H1 (cell line): ENCODE measurements at regions not wholly inside any gene's neighbourhood (a gene's known extent, or its start where the extent isn't known, plus 50 kb on each side); places are given as distances from the start of the nearest gene placed in this dataset.

Experiments used
- CTCF ChIA-PET: fragments of 300-600 bp; sonication (Branson Sonifier 250); formaldehyde crosslinking; loops from one replicate; lab custom pipeline; 2021; ENCODE audit not compliant: partially characterized antibody; lab: Charles Lee
- POLR2A ChIA-PET: fragments of 300-600 bp; sonication (Branson Sonifier 250); formaldehyde crosslinking; loops from one replicate; lab custom pipeline; 2021; ENCODE audit warnings: inconsistent platforms; ENCODE audit not compliant: partially characterized antibody; lab: Charles Lee
- DNase-seq, 2 experiments: peaks; one replicate each; pipeline versions ENCODE4 v3.0.0 to v3.0.0-alpha.2; 2010 to 2022; ENCODE audit warnings: low spot score in 2 of 2, low read depth in 1 of 2, mixed read lengths in 1 of 2
- FAIRE-seq: peaks from 2 replicates; lab custom pipeline; 2011; peaks lifted over from hg19 to GRCh38; lab: Jason Lieb, UNC
- H2AFZ ChIP-seq: 2 replicates; pipeline ENCODE4 v1.8.1; 2012; ENCODE audit warnings: low read length, inconsistent platforms
- H2AK5ac ChIP-seq: 2 replicates; pipeline ENCODE4 v1.6.1; 2013; ENCODE audit warnings: low read depth, low read length
- H2BK120ac ChIP-seq: replicated peaks from 2 replicates; pipeline ENCODE3; 2013; ENCODE audit warnings: low read depth, low read length, inconsistent platforms
- H2BK12ac ChIP-seq: 2 replicates; pipeline ENCODE4 v1.6.1; 2013; ENCODE audit warnings: low read depth, low read length
- H2BK15ac ChIP-seq: 2 replicates; pipeline ENCODE4 v1.6.1; 2013; ENCODE audit warnings: low read length
- H2BK20ac ChIP-seq: 2 replicates; pipeline ENCODE4 v1.6.1; 2013; ENCODE audit warnings: low read length
- H2BK5ac ChIP-seq: 2 replicates; pipeline ENCODE4 v1.6.1; 2013; ENCODE audit warnings: low read depth, low read length
- H3K14ac ChIP-seq: 2 replicates; pipeline ENCODE4 v1.6.1; 2013; ENCODE audit warnings: inconsistent platforms; ENCODE audit not compliant: insufficient read length
- H3K18ac ChIP-seq: 2 replicates; pipeline ENCODE4 v1.6.1; 2013; ENCODE audit warnings: low read length; ENCODE audit errors: extremely low read depth
- H3K23ac ChIP-seq: 2 replicates; pipeline ENCODE4 v1.6.1; 2013; ENCODE audit warnings: inconsistent platforms; ENCODE audit not compliant: insufficient read length
- H3K23me2 ChIP-seq: 2 replicates; pipeline ENCODE4 v1.6.1; 2013; ENCODE audit warnings: low read depth, low read length
- H3K27ac ChIP-seq: 2 replicates; pipeline ENCODE4 v1.6.1; 2011; ENCODE audit warnings: low read depth, low read length, inconsistent platforms
- H3K27me3 ChIP-seq, 4 experiments: replicated peaks in 1 of 4; 1 replicate in 1 of 4; 2 replicates in 3 of 4; pipeline versions ENCODE4 v1.6.1 to v1.8.1; 2011 to 2013; ENCODE audit warnings: low read length in 3 of 4, mild to moderate bottlenecking in 3 of 4, inconsistent platforms in 2 of 4, mixed read lengths in 2 of 4, moderate library complexity in 1 of 4; ENCODE audit not compliant: control insufficient read depth in 3 of 4, insufficient read depth in 3 of 4; ENCODE audit errors: extremely low read depth in 1 of 4
- H3K36me3 ChIP-seq, 4 experiments: 2 replicates each; pipeline versions ENCODE4 v1.6.1 to v1.8.1; 2011 to 2013; ENCODE audit warnings: mild to moderate bottlenecking in 4 of 4, low read length in 3 of 4, moderate library complexity in 2 of 4, control low read depth in 1 of 4, inconsistent platforms in 1 of 4; ENCODE audit not compliant: insufficient read depth in 4 of 4, control insufficient read depth in 2 of 4
- H3K4ac ChIP-seq: replicated peaks from 2 replicates; pipeline ENCODE3; 2013; ENCODE audit warnings: low read length, low read depth, mixed read lengths, inconsistent platforms; ENCODE audit not compliant: insufficient read length
- H3K4me1 ChIP-seq, 4 experiments: replicated peaks in 1 of 4; 1 replicate in 1 of 4; 2 replicates in 3 of 4; pipeline versions ENCODE4 v1.6.1 to v1.8.1; 2011 to 2013; ENCODE audit warnings: low read length in 3 of 4, inconsistent platforms in 2 of 4, mixed read lengths in 1 of 4; ENCODE audit not compliant: insufficient read depth in 4 of 4, control insufficient read depth in 3 of 4
- H3K4me2 ChIP-seq, 2 experiments: 2 replicates each; pipeline versions ENCODE4 v1.6.1 to v1.8.1; 2011 to 2013; ENCODE audit warnings: low read depth in 2 of 2, low read length in 2 of 2, control low read depth in 1 of 2, inconsistent platforms in 1 of 2, mild to moderate bottlenecking in 1 of 2; ENCODE audit not compliant: insufficient read depth in 1 of 2
- H3K4me3 ChIP-seq, 4 experiments: fragments of 200-600, 300-600 bp in 1 of 4; sonication (generic), shearing (Covaris generic), sonication (Bioruptor Twin) in 1 of 4; 2 replicates each; pipeline versions ENCODE4 v1.5.1 to v1.8.1; 2011 to 2016; ENCODE audit warnings: low read length in 4 of 4, low read depth in 3 of 4, control low read depth in 2 of 4, inconsistent platforms in 2 of 4, mild to moderate bottlenecking in 2 of 4, mixed read lengths in 1 of 4, moderate library complexity in 1 of 4; ENCODE audit not compliant: insufficient read depth in 2 of 4; ENCODE audit errors: extremely low read depth in 1 of 4
- H3K56ac ChIP-seq: replicated peaks from 2 replicates; pipeline ENCODE3; 2013; ENCODE audit warnings: low read depth, mild to moderate bottlenecking, mixed read lengths, low read length, inconsistent platforms; ENCODE audit not compliant: insufficient read length
- H3K79me1 ChIP-seq: 2 replicates; pipeline ENCODE4 v1.6.1; 2013; ENCODE audit warnings: low read depth, low read length, control low read depth
- H3K79me2 ChIP-seq, 2 experiments: 2 replicates each; pipeline versions ENCODE4 v1.6.1 to v1.8.1; 2012 to 2013; ENCODE audit warnings: low read length in 2 of 2, mild to moderate bottlenecking in 2 of 2, inconsistent platforms in 1 of 2; ENCODE audit not compliant: insufficient read depth in 2 of 2, control insufficient read depth in 1 of 2
- H3K9ac ChIP-seq, 4 experiments: replicated peaks in 1 of 4; 1 replicate in 1 of 4; 2 replicates in 3 of 4; pipeline versions ENCODE4 v1.6.1 to v1.8.1; 2011 to 2013; ENCODE audit warnings: low read depth in 3 of 4, low read length in 3 of 4, control low read depth in 2 of 4, mild to moderate bottlenecking in 2 of 4, moderate library complexity in 2 of 4, inconsistent platforms in 1 of 4; ENCODE audit errors: extremely low read depth in 1 of 4
- H3K9me3 ChIP-seq, 2 experiments: 2 replicates each; pipeline versions ENCODE4 v1.6.1 to v1.8.1; 2012 to 2013; ENCODE audit warnings: mild to moderate bottlenecking in 2 of 2, moderate library complexity in 2 of 2, control low read depth in 1 of 2, inconsistent platforms in 1 of 2, low read depth in 1 of 2, low read length in 1 of 2, mixed read lengths in 1 of 2; ENCODE audit not compliant: insufficient read depth in 2 of 2
- H4K20me1 ChIP-seq, 2 experiments: replicated peaks in 1 of 2; 2 replicates each; pipeline versions ENCODE3 to v1.8.1; 2011 to 2013; ENCODE audit warnings: inconsistent platforms in 2 of 2, low read length in 2 of 2, mild to moderate bottlenecking in 1 of 2; ENCODE audit not compliant: insufficient read depth in 2 of 2, control insufficient read depth in 1 of 2
- H4K5ac ChIP-seq: 2 replicates; pipeline ENCODE4 v1.6.1; 2013; ENCODE audit warnings: low read length, low read depth, mixed read lengths, inconsistent platforms; ENCODE audit not compliant: insufficient read length
- H4K8ac ChIP-seq: 2 replicates; pipeline ENCODE4 v1.8.0; 2013; ENCODE audit warnings: mild to moderate bottlenecking, moderate library complexity, low read length, inconsistent platforms; ENCODE audit not compliant: insufficient read depth; ENCODE audit errors: extremely low read depth
- H4K91ac ChIP-seq: replicated peaks from 2 replicates; pipeline ENCODE3; 2013; ENCODE audit warnings: low read length, mixed read lengths, inconsistent platforms; ENCODE audit not compliant: insufficient read length
- CEBPB ChIP-seq: IDR thresholded peaks from 2 replicates; pipeline ENCODE4 v1.6.1; 2012; ENCODE audit warnings: low read depth, low read length
- NRF1 ChIP-seq: IDR thresholded peaks from 2 replicates; pipeline ENCODE4 v1.6.1; 2011; ENCODE audit warnings: mild to moderate bottlenecking, low read depth, low read length, improper control_type of control experiment
- POLR2AphosphoS5 ChIP-seq: IDR thresholded peaks from 2 replicates; pipeline ENCODE4 v1.6.1; 2011; ENCODE audit warnings: low read depth, low read length
- TEAD4 ChIP-seq: IDR thresholded peaks from 2 replicates; pipeline ENCODE4 v1.6.1; 2012; ENCODE audit warnings: low read depth, low read length, inconsistent platforms, mixed read lengths
- WGBS, 2 experiments: shearing (Covaris generic) in 1 of 2; methylation state at CpG; one replicate each; pipeline versions ENCODE4 v1.1.6 to v1.1.7; 2013 to 2015; ENCODE audit warnings: low lambda C conversion rate in 2 of 2, mixed read lengths in 2 of 2, inconsistent platforms in 1 of 2, low coverage in 1 of 2, missing lambda C conversion rate in 1 of 2; ENCODE audit not compliant: insufficient replicate concordance in 2 of 2, insufficient coverage in 1 of 2, insufficient read length in 1 of 2; ENCODE audit errors: extremely low coverage in 1 of 2, missing lambda C conversion rate in 1 of 2; 5-methylcytosine and 5-hydroxymethylcytosine counted together

GRCh38 chr2:171249689-171250088 is 89.0 kb upstream of the TLK1 start:
- no peak overlapping the region for H4K91ac ChIP-seq
- H2BK12ac ChIP-seq, result no peak overlapping the region
- no peak overlapping the region for H3K14ac ChIP-seq
- FAIRE-seq (no peak), DNase-seq (no peak)
- no peaks in the 10 kb centered on the region for H3K79me1 ChIP-seq
- H3K23ac ChIP-seq, result no peak overlapping the region
- no peaks in the 10 kb centered on the region for H3K27me3 ChIP-seq
- no peak overlapping the region for H2BK20ac ChIP-seq
- H3K4me1 ChIP-seq, result no peaks in the 10 kb centered on the region
- CTCF ChIA-PET, result interaction anchor here (1.2 to 2.2 kb wide), 3 partner anchors 15 to 167 kb away, joined by 4 to 6 read pairs (median 4); no protein-coding TSS in a partner anchor
- H3K4me2 ChIP-seq, result no peak overlapping the region
- no peak overlapping the region for H3K4ac ChIP-seq
- no peak overlapping the region for H2AK5ac ChIP-seq
- H4K8ac ChIP-seq, result no peak overlapping the region
- H3K18ac ChIP-seq, result no peak overlapping the region
- H3K56ac ChIP-seq, result no peak overlapping the region
- H3K9me3 ChIP-seq, result peaks cover 17 to 21% of the 10 kb centered on the region in 2 experiments
- H3K4me3 ChIP-seq, result no peak overlapping the region
- no peak overlapping the region for H2BK120ac ChIP-seq
- H2BK15ac ChIP-seq, result no peak overlapping the region
- no peak overlapping the region for H4K5ac ChIP-seq
- peaks cover 0 to 7% (median 0%) of the 10 kb centered on the region in 4 experiments; a peak in 2 of 8 replicates for H3K36me3 ChIP-seq
- H2AFZ ChIP-seq, result no peak overlapping the region
- WGBS, 2 experiments, result 78% methylated on average over 1 of the region's 1 CpG; no CpG with 5 or more reads in 1 of the 2 experiments
- no peak overlapping the region for H3K27ac ChIP-seq
- H3K79me2 ChIP-seq, result no peaks in the 10 kb centered on the region
- POLR2A ChIA-PET, result interaction anchor here (0.7 kb wide), 1 partner anchor 13 kb away, joined by 3 read pairs; no protein-coding TSS in a partner anchor
- H4K20me1 ChIP-seq, result no peaks in the 10 kb centered on the region
- no peak overlapping the region for H3K9ac ChIP-seq
- H3K23me2 ChIP-seq, result no peaks in the 10 kb centered on the region
- no peak overlapping the region for H2BK5ac ChIP-seq
- TF ChIP-seq NRF1, result no peak
- TF ChIP-seq CEBPB, result no peak
- no peak for TF ChIP-seq TEAD4
- TF ChIP-seq POLR2AphosphoS5, result no peak
